HG02981 (cell line): ENCODE measurements at regions not wholly inside any gene's neighbourhood (a gene's known extent, or its start where the extent isn't known, plus 50 kb on each side); places are given as distances from the start of the nearest gene placed in this dataset.
"Not testable (repeated sequence)": the region's sequence is repeated elsewhere in the genome, so short reads cannot be mapped to it uniquely, and the experiment has no call there.

Source experiments
- ATAC-seq: cut with Tn5 transposase; IDR thresholded peaks from one replicate; pipeline ENCODE4 v1.9.1; 2021; ENCODE audit warnings: mild to moderate bottlenecking, moderate library complexity; ENCODE audit not compliant: unreplicated experiment

DNA sequence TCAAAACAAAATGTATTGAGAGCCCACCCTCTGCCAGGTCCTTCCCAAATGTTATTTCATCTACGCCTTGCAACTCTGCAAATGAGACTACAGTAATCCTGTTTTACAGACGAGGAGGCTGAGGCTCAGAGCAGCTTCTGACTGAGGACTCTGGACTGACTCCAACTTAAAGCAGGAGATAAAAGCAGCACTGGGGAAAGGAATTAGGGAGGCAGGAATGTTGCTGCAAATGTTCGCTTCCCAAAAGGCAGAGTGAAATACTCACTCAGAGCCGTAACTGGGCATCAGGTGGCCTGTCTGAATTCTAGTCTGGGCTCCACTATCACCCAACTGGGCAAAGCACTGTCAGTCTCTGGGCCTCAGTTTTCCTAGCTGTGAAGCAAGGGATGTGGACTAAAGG lies 94.7 kb upstream of the SRD5A3 start:
- ATAC-seq = no peak

DNA sequence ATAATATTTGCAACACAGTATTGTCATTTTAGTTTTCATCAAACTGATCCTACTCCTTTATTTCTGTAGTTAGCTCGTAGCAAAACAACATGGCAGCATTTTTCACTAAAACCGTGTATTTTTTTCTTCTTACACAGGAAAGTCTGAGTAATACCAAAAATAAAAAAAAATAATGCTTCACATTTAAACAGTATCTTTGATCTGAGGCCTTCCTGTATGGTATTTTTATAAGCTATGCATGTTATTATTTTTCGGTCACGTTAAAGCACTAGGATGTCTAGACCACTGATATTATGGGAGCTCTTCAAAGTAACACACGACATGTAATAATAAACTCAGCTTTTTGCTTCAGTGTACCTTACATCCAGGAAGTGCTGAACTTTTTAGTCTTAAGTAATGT lies 94.1 kb upstream of the SRD5A3 start:
- no peak for ATAC-seq

- ATAC-seq = no peak
These were observed 92.0 kb upstream of the SRD5A3 start for GRCh38 chr4:55253948-55254593.

DNA sequence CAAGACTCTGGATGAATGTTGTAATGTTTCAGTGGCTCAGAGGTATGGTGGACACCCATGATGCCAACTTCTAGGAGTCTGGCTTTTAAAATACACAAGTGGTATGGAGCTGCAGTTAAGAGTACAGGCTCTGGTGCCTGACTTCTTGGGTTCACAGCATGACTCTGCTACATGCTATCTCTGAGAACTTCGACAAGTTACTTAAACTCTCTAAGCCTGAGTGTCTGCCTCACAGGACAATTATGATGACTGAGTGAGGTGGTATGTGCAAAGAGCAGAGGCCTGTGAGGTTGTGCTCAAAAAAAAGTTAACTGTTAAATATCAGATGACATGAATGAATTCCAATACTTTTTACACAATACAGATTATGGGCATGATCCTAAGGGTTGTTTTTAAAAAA lies 90.9 kb upstream of the SRD5A3 start:
- no peak for ATAC-seq

DNA sequence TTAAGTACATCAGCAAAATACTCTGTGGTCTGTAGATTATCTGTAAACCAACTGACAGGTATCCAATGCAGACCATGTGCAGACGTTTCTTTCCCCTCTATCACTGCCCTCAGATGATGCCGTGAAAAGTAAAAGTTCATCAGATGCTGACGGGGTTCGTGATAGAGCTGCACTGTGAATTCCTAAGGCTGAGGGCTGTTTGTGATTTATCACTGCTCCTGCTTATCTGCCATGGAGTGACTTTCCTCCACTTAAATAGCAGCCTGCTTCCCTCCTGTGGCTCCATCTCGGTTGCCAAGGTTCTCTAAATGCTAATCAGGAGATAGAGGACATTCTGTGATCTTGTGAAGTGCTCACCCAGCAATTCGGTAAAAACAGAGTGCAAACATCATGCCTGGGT lies 89.3 kb upstream of the SRD5A3 start:
- ATAC-seq = no peak

DNA sequence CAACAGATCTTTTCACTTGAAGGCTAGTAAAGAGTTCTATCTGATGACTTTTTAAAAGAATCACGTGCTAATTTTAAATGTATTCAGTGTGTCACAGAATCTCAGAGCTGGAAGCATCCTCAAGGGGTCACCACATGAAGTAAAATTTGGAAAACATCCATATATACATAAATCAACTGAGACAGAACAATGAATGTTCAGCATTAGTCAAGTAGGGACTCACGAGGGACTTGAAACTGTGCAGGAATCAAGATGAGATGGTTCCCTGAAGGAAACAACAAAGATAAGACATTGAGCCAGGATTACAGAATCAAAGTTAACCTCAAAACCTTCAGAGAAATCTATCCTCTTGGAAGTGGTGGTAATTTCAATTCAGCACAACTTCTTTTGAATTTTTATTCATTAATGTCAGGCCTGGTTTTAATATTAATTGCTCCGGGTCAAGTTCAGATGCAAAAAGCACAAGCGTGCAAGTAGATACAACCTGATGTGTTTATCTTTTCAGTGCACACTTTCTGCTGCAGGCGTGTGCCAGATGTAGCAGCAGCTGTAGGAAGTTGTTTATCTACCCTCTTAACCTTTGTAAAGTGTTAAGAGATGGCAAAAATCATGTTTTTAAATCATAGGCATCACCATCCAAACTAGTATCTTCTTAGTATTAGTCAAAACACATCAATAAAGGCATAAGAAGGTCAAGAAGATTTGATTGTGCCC lies 87.7 kb upstream of the SRD5A3 start:
- no peak for ATAC-seq

DNA sequence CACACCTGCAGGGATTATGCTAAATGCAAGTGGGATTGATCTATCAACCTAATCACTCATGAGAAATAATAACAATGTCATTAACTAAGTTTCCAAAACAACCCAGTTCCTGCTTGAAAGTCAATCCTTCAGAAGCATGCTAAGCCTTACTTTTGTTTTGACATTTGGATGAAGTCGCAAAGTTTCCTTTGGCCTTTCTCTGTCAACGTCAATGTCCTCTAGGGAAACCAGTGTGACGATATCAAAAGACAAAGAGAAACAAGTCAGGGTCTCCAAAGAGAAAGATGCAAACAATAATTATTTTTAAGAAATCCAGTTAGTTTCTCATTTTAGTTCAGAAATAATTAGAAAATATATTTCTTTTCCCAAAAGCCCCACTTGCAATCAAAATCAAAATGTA lies 86.7 kb upstream of the SRD5A3 start:
- no peak for ATAC-seq

- ATAC-seq = no peak
These were observed 76.6 kb upstream of the SRD5A3 start for GRCh38 chr4:55269470-55269869.

- no peak for ATAC-seq
These were observed 76.0 kb upstream of the SRD5A3 start for GRCh38 chr4:55269995-55270394.

- no peak for ATAC-seq
These were observed 75.6 kb upstream of the SRD5A3 start for GRCh38 chr4:55270481-55270880.

GRCh38 chr4:55272102-55272501 lies 73.9 kb upstream of the SRD5A3 start:
- ATAC-seq = no peak

- ATAC-seq = no peak
These were observed 73.5 kb upstream of the SRD5A3 start for GRCh38 chr4:55272589-55272988.

DNA sequence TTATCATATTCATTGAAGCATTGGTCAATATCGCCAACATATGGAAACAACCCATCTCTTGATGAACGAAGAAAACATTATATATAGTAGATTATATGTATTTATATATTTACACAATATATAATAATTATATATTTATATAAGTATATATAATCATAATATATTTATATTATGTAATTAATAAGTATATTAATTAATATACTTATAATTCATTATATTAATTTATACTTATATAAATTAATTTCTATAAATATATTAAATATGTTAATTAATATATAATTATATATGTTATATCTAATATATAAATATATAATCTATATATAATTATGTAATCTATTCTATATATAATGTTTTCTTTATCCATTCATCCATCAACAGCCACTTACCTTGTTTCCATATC lies 69.0 kb upstream of the SRD5A3 start:
- no peak for ATAC-seq

GRCh38 chr4:55278316-55278715 lies 67.7 kb upstream of the SRD5A3 start:
- ATAC-seq = no peak

- ATAC-seq = not testable (repeated sequence)
These were observed 65.6 kb upstream of the SRD5A3 start for GRCh38 chr4:55280474-55280873.

DNA sequence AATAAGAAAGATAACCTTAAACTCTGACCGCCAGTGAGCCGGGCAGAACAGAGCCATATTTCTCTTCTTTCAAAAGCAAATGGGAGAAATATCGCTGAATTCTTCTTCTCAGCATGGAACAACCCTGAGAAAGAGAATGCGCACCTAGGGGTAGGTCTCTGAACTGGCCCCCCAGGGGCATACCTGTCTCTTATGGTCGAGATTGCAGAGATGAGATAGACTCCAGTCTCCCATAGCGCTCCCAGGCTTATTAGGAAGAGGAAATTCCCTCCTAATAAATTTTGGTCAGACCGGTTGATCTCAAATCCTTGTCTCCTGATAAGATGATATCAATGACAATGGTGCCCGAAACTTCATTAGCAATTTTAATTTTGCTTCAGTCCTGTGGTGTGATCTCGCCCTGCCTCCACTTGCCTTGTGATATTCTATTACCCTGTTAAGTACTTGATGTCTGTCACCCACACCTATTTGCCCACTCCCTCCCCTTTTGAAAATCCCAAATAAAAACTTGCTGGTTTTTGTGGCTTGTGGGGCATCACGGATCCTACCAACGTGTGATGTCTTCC lies 64.8 kb upstream of the SRD5A3 start:
- not testable (repeated sequence) for ATAC-seq

DNA sequence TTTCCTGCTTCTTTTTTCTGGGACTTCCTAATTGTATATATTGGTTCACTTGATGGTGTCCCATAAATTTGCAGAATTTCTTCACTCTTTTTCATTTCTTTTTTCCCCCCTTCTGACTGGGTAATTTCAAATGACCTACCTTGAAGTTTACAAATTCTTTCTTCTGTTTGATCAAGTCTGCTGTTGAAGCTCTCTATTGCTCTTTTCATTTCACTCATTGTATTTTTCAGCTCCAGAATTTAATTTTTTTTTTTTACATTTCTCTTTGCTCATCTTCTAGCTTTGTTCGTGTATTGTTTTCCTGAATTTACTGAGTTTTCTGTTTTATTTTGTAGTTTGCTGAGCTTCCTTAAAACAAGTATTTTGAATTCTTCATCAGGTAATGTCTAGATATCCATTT lies 61.7 kb upstream of the SRD5A3 start:
- ATAC-seq = no peak

DNA sequence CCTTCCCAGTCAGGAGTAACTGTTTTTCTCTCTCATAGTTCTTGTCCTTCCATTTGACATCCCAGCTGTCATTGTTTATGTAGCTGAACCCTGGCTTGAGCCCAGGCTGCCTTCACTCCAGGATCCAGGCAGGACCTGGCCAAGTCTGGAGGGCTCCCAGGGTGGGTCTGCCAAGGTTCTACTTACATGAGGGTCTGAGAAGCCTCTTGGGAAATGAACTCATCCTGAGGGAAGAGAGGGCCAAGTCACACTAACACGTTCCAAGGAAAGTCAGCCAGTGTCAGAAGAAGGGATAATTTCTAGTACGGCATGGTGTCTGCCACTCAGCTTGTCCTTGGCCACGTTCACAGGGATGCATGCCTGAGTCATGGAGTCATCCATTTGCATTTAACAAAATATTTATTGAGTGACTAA lies 54.8 kb upstream of the SRD5A3 start:
- no peak for ATAC-seq

GRCh38 chr4:55296096-55296495 lies 49.9 kb upstream of the SRD5A3 start:
- no peak for ATAC-seq
